Endodermal cell (in vitro differentiated cells): ENCODE measurements at regions not wholly inside any gene's neighbourhood (a gene's known extent, or its start where the extent isn't known, plus 50 kb on each side); places are given as distances from the start of the nearest gene placed in this dataset.

Source experiments
- DNase-seq: peaks from one replicate; pipeline ENCODE4 v3.0.0-alpha.2; 2017
- H3K27ac ChIP-seq: 2 replicates; pipeline ENCODE4 v1.5.1; 2013; ENCODE audit warnings: mild to moderate bottlenecking, low read depth, low read length, moderate library complexity
- H3K27me3 ChIP-seq: 2 replicates; pipeline ENCODE4 v1.6.1; 2013; ENCODE audit warnings: mild to moderate bottlenecking, low read length, moderate library complexity; ENCODE audit not compliant: insufficient read depth, control insufficient read depth, poor library complexity, severe bottlenecking
- H3K36me3 ChIP-seq: 2 replicates; pipeline ENCODE4 v1.7.0; 2013; ENCODE audit warnings: mild to moderate bottlenecking, low read length, moderate library complexity; ENCODE audit not compliant: control insufficient read depth, insufficient read depth
- H3K4me1 ChIP-seq: one replicate; pipeline ENCODE4 v1.7.0; 2013; ENCODE audit warnings: low read length; ENCODE audit not compliant: control insufficient read depth, insufficient read depth
- H3K4me3 ChIP-seq: 2 replicates; pipeline ENCODE4 v1.5.1; 2013; ENCODE audit warnings: mild to moderate bottlenecking, low read length, moderate library complexity
- H3K9ac ChIP-seq: 2 replicates; pipeline ENCODE4 v1.6.1; 2013; ENCODE audit warnings: mild to moderate bottlenecking, low read length, moderate library complexity; ENCODE audit not compliant: poor library complexity, severe bottlenecking; ENCODE audit errors: extremely low read depth
- H3K9me3 ChIP-seq: 2 replicates; pipeline ENCODE4 v1.6.1; 2013; ENCODE audit warnings: mild to moderate bottlenecking, low read length, moderate library complexity; ENCODE audit not compliant: control insufficient read depth
- H3K27ac Mint-ChIP-seq: 2 replicates; pipeline ENCODE4 v1.8.0; 2020; ENCODE audit warnings: mixed read lengths
- H3K27me3 Mint-ChIP-seq: 2 replicates; pipeline ENCODE4 v1.8.0; 2021; ENCODE audit warnings: mild to moderate bottlenecking, mixed read lengths; ENCODE audit not compliant: insufficient read depth
- H3K36me3 Mint-ChIP-seq: 2 replicates; pipeline ENCODE4 v1.8.0; 2020; ENCODE audit warnings: low read depth, mixed read lengths
- H3K4me1 Mint-ChIP-seq: 2 replicates; pipeline ENCODE4 v1.8.0; 2020; ENCODE audit warnings: mixed read lengths
- H3K4me3 Mint-ChIP-seq: 2 replicates; pipeline ENCODE4 v1.8.0; 2020; ENCODE audit warnings: mild to moderate bottlenecking, moderate library complexity, mixed read lengths
- H3K9me3 Mint-ChIP-seq: 2 replicates; pipeline ENCODE4 v1.8.0; 2020; ENCODE audit warnings: mild to moderate bottlenecking, mixed read lengths
- CTCF ChIP-seq: fragments of 200-600 bp; sonication (generic); conservative IDR thresholded peaks from 2 replicates; pipeline ENCODE4 v1.5.0; 2021; ENCODE audit warnings: antibody characterized with exemption, mild to moderate bottlenecking
- WGBS, 2 experiments: methylation state at CpG; one replicate each; pipeline versions ENCODE4 v1.1.5 to v1.1.7; 2013; ENCODE audit warnings: missing lambda C conversion rate in 2 of 2, mixed read lengths in 1 of 2; ENCODE audit not compliant: insufficient coverage in 1 of 2, insufficient read length in 1 of 2; 5-methylcytosine and 5-hydroxymethylcytosine counted together

GRCh38 chr1:192441492-192441891 lies 124.7 kb downstream of the RGS21 start:
- no peak overlapping the region for H3K27ac Mint-ChIP-seq
- peaks cover 10% of the 10 kb centered on the region for H3K4me1 ChIP-seq
- no peak overlapping the region for H3K4me3 Mint-ChIP-seq
- TF ChIP-seq CTCF: no peak
- H3K36me3 ChIP-seq: no peaks in the 10 kb centered on the region
- H3K4me1 Mint-ChIP-seq: peaks cover 16% of the 10 kb centered on the region
- no peaks in the 10 kb centered on the region for H3K9me3 ChIP-seq
- H3K27ac ChIP-seq: no peak overlapping the region
- no peaks in the 10 kb centered on the region for H3K27me3 Mint-ChIP-seq
- 94 to 96% methylated on average over 2 to 3 of the region's 3 CpGs for WGBS, 2 experiments
- no peak overlapping the region for H3K9ac ChIP-seq
- no peaks in the 10 kb centered on the region for H3K36me3 Mint-ChIP-seq
- H3K4me3 ChIP-seq: no peak overlapping the region
- H3K9me3 Mint-ChIP-seq: no peaks in the 10 kb centered on the region
- DNase-seq: no peak
- no peaks in the 10 kb centered on the region for H3K27me3 ChIP-seq

GRCh38 chr1:192442736-192443135 lies 125.9 kb downstream of the RGS21 start:
- Histone ChIP-seq H3K36me3 (no peaks in the 10 kb centered on the region), H3K9me3 (no peaks in the 10 kb centered on the region), H3K9ac (no peak overlapping the region), H3K4me1 (peaks cover 2% of the 10 kb centered on the region), H3K4me3 (no peak overlapping the region), H3K27me3 (no peaks in the 10 kb centered on the region), H3K27ac (no peak overlapping the region)
- no peaks in the 10 kb centered on the region for H3K9me3 Mint-ChIP-seq
- TF ChIP-seq CTCF: no peak
- H3K4me3 Mint-ChIP-seq: no peak overlapping the region
- H3K36me3 Mint-ChIP-seq: no peaks in the 10 kb centered on the region
- H3K27me3 Mint-ChIP-seq: no peaks in the 10 kb centered on the region
- no peak for DNase-seq
- WGBS, 2 experiments: 92 to 95% methylated on average over 2 of the region's 2 CpGs
- peaks cover 12% of the 10 kb centered on the region for H3K4me1 Mint-ChIP-seq
- H3K27ac Mint-ChIP-seq: no peak overlapping the region

- Mint-ChIP-seq H3K27me3 (no peaks in the 10 kb centered on the region), H3K27ac (no peak overlapping the region), H3K4me1 (peaks cover 12% of the 10 kb centered on the region), H3K36me3 (no peaks in the 10 kb centered on the region), H3K4me3 (no peak overlapping the region), H3K9me3 (no peaks in the 10 kb centered on the region)
- Histone ChIP-seq H3K9me3 (no peaks in the 10 kb centered on the region), H3K4me3 (no peak overlapping the region), H3K27me3 (no peaks in the 10 kb centered on the region), H3K36me3 (no peaks in the 10 kb centered on the region), H3K4me1 (peaks cover 2% of the 10 kb centered on the region), H3K27ac (no peak overlapping the region), H3K9ac (no peak overlapping the region)
- DNase-seq: no peak
- no peak for TF ChIP-seq CTCF
Measured at GRCh38 chr1:192443616-192444015, 126.8 kb downstream of the RGS21 start.
